GM03348 (cell line): ENCODE measurements at regions not wholly inside any gene's neighbourhood (a gene's known extent, or its start where the extent isn't known, plus 50 kb on each side); places are given as distances from the start of the nearest gene placed in this dataset.
"Not testable (repeated sequence)": the region's sequence is repeated elsewhere in the genome, so short reads cannot be mapped to it uniquely, and the experiment has no call there.

Experiments
- DNase-seq: peaks from one replicate; pipeline ENCODE4 v3.0.0; 2012; ENCODE audit warnings: low spot score

GRCh38 chr6:163701762-163702161 is 287.2 kb downstream of the QKI start:
- DNase-seq = no peak

GRCh38 chr6:163698086-163698485 is 283.6 kb downstream of the QKI start:
- no peak for DNase-seq

GRCh38 chr6:163696311-163696710 is 281.8 kb downstream of the QKI start:
- DNase-seq = not testable (repeated sequence)

- no peak for DNase-seq
These were observed 280.9 kb downstream of the QKI start for GRCh38 chr6:163695414-163695864.

- no peak for DNase-seq
These were observed 280.5 kb downstream of the QKI start for GRCh38 chr6:163694988-163695398.

GRCh38 chr6:163694072-163694471 is 279.6 kb downstream of the QKI start:
- no peak for DNase-seq

GRCh38 chr6:163691049-163691448 is 276.5 kb downstream of the QKI start:
- DNase-seq = no peak

GRCh38 chr6:163688739-163689362 is 274.3 kb downstream of the QKI start:
- no peak for DNase-seq

- DNase-seq = no peak
These were observed 272.6 kb downstream of the QKI start for GRCh38 chr6:163687075-163687474.

- no peak for DNase-seq
These were observed 271.8 kb downstream of the QKI start for GRCh38 chr6:163686301-163686700.

GRCh38 chr6:163683105-163683622 is 268.6 kb downstream of the QKI start:
- DNase-seq = no peak

GRCh38 chr6:163679753-163680152 is 265.2 kb downstream of the QKI start:
- no peak for DNase-seq

GRCh38 chr6:163679012-163679660 is 264.6 kb downstream of the QKI start:
- no peak for DNase-seq

GRCh38 chr6:163675611-163676010 is 261.1 kb downstream of the QKI start:
- DNase-seq = no peak

- no peak for DNase-seq
These were observed 258.2 kb downstream of the QKI start for GRCh38 chr6:163672710-163673109.

GRCh38 chr6:163671791-163672190 is 257.3 kb downstream of the QKI start:
- DNase-seq = no peak

GRCh38 chr6:163671355-163671754 is 256.8 kb downstream of the QKI start:
- no peak for DNase-seq

GRCh38 chr6:163670336-163670735 is 255.8 kb downstream of the QKI start:
- no peak for DNase-seq

- DNase-seq = no peak
These were observed 253.5 kb downstream of the QKI start for GRCh38 chr6:163668061-163668426.

GRCh38 chr6:163667372-163668060 is 253.0 kb downstream of the QKI start:
- DNase-seq = peak; percentile 18

GRCh38 chr6:163665464-163665863 is 250.9 kb downstream of the QKI start:
- DNase-seq = no peak

GRCh38 chr6:163663575-163663974 is 249.1 kb downstream of the QKI start:
- DNase-seq = no peak

- no peak for DNase-seq
These were observed 248.2 kb downstream of the QKI start for GRCh38 chr6:163662604-163663225.
